ENCODE measurements at regions not wholly inside any gene's neighbourhood (a gene's known extent, or its start where the extent isn't known, plus 50 kb on each side); places are given as distances from the start of the nearest gene placed in this dataset.

- Histone ChIP-seq H3K36me3 (replicated peaks) (no peaks in the 10 kb centered on the region), H3K27ac (no peak overlapping the region), H3K27me3 (replicated peaks) (no peaks in the 10 kb centered on the region), H3K4me3 (ENCODE audit: low read depth, low read length) (no peak overlapping the region)
- TF ChIP-seq CTCF (IDR thresholded peaks at IDR 0.05; ENCODE audit: low read depth, low read length, missing control alignments) = no peak
- no peak for DNase-seq
- in situ Hi-C loops (cut with HindIII; ENCODE audit: low pct_ligation_motif_present, low sequenced_read_pairs) = no loop called here
These were observed 174.2 kb upstream of the PABPC4L start for GRCh38 chr4:134375775-134376174.

- Histone ChIP-seq H3K36me3 (replicated peaks) (no peaks in the 10 kb centered on the region), H3K27me3 (replicated peaks) (no peaks in the 10 kb centered on the region), H3K4me3 (ENCODE audit: low read depth, low read length) (no peak overlapping the region), H3K27ac (no peak overlapping the region)
- DNase-seq = no peak
- TF ChIP-seq CTCF (IDR thresholded peaks at IDR 0.05; ENCODE audit: low read depth, low read length, missing control alignments) = no peak
- in situ Hi-C loops (cut with HindIII; ENCODE audit: low pct_ligation_motif_present, low sequenced_read_pairs) = no loop called here
These were observed 164.3 kb upstream of the PABPC4L start for GRCh38 chr4:134365852-134366251.

GRCh38 chr4:134364928-134365327, 163.3 kb upstream of the PABPC4L start:
- in situ Hi-C loops (cut with HindIII; ENCODE audit: low pct_ligation_motif_present, low sequenced_read_pairs) = no loop called here
- no peak for DNase-seq
- TF ChIP-seq CTCF (IDR thresholded peaks at IDR 0.05; ENCODE audit: low read depth, low read length, missing control alignments) = no peak
- Histone ChIP-seq H3K27ac (no peak overlapping the region), H3K4me3 (ENCODE audit: low read depth, low read length) (no peak overlapping the region), H3K27me3 (replicated peaks) (no peaks in the 10 kb centered on the region), H3K36me3 (replicated peaks) (no peaks in the 10 kb centered on the region)

GRCh38 chr4:134345244-134345643, 143.7 kb upstream of the PABPC4L start:
- TF ChIP-seq CTCF (IDR thresholded peaks at IDR 0.05; ENCODE audit: low read depth, low read length, missing control alignments) = no peak
- in situ Hi-C loops (cut with HindIII; ENCODE audit: low pct_ligation_motif_present, low sequenced_read_pairs) = no loop called here
- H3K27me3 ChIP-seq (replicated peaks) = no peaks in the 10 kb centered on the region
- H3K27ac ChIP-seq = no peak overlapping the region
- no peak for DNase-seq
- H3K36me3 ChIP-seq (replicated peaks) = no peaks in the 10 kb centered on the region
- no peak overlapping the region for H3K4me3 ChIP-seq (ENCODE audit: low read depth, low read length)

GRCh38 chr4:134343656-134344055, 142.1 kb upstream of the PABPC4L start:
- no peak for DNase-seq
- H3K27ac ChIP-seq = no peak overlapping the region
- H3K36me3 ChIP-seq (replicated peaks) = no peaks in the 10 kb centered on the region
- no peak for TF ChIP-seq CTCF (IDR thresholded peaks at IDR 0.05; ENCODE audit: low read depth, low read length, missing control alignments)
- in situ Hi-C loops (cut with HindIII; ENCODE audit: low pct_ligation_motif_present, low sequenced_read_pairs) = no loop called here
- no peaks in the 10 kb centered on the region for H3K27me3 ChIP-seq (replicated peaks)
- no peak overlapping the region for H3K4me3 ChIP-seq (ENCODE audit: low read depth, low read length)

- H3K27ac ChIP-seq = no peak overlapping the region
- H3K4me3 ChIP-seq (ENCODE audit: low read depth, low read length) = no peak overlapping the region
- no peak for DNase-seq
- in situ Hi-C loops (cut with HindIII; ENCODE audit: low pct_ligation_motif_present, low sequenced_read_pairs) = no loop called here
- no peaks in the 10 kb centered on the region for H3K36me3 ChIP-seq (replicated peaks)
- no peak for TF ChIP-seq CTCF (IDR thresholded peaks at IDR 0.05; ENCODE audit: low read depth, low read length, missing control alignments)
- H3K27me3 ChIP-seq (replicated peaks) = no peaks in the 10 kb centered on the region
These were observed 141.5 kb upstream of the PABPC4L start for GRCh38 chr4:134343081-134343480.
